ENCODE measurements at regions not wholly inside any gene's neighbourhood (a gene's known extent, or its start where the extent isn't known, plus 50 kb on each side); places are given as distances from the start of the nearest gene placed in this dataset.

DNA sequence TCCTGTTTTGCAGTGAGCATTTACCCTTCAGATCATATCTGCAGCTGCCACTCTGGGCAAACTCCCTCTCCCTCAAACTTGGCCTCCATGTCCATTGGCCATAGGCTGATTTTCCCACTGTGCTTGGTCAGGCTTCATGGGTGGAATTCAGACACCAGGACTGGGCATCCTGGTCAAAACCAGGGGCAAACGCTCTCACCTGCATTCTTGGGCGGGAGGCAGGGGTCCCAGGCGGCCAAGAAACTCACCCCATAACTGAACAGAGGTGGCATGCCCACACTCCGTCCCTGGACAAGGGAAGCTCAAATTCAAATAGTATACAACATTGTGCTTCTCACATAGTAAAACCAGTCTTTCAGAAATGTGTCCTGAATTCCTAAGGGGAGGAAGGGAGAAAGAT lies 81.1 kb upstream of the ZNF648 start:
- TF ChIP-seq ZFX (IDR thresholded peaks at IDR 0.05), result no peak
- TF ChIP-seq, protein P1, sequence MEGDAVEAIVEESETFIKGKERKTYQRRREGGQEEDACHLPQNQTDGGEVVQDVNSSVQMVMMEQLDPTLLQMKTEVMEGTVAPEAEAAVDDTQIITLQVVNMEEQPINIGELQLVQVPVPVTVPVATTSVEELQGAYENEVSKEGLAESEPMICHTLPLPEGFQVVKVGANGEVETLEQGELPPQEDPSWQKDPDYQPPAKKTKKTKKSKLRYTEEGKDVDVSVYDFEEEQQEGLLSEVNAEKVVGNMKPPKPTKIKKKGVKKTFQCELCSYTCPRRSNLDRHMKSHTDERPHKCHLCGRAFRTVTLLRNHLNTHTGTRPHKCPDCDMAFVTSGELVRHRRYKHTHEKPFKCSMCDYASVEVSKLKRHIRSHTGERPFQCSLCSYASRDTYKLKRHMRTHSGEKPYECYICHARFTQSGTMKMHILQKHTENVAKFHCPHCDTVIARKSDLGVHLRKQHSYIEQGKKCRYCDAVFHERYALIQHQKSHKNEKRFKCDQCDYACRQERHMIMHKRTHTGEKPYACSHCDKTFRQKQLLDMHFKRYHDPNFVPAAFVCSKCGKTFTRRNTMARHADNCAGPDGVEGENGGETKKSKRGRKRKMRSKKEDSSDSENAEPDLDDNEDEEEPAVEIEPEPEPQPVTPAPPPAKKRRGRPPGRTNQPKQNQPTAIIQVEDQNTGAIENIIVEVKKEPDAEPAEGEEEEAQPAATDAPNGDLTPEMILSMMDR (conservative IDR thresholded peaks at IDR 0.05), result no peak
- H3K27ac ChIP-seq, result no peak overlapping the region

DNA sequence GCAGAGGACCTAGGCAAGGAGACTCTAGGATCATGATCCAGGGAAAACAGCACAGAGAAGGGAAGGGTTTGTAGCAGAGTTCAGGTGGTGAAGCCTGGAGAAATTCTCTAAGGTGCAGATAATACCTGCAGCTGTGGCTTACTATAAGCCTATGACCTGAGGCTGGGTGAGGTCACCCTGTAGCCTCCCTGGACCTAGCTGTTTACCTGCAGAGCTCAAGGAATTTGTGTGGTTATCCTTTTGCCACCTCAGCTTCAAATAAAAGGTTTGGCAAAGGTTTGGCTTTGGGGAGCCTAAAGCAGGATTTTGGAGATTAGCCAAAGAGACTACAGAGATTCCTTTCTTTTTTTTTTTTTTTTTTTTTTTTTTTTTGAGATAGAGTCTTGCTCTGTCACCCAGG lies 79.5 kb upstream of the ZNF648 start:
- TF ChIP-seq, protein P1 (conservative IDR thresholded peaks at IDR 0.05), result no peak
- no peak for TF ChIP-seq ZFX (IDR thresholded peaks at IDR 0.05)
- H3K27ac ChIP-seq, result no peak overlapping the region

DNA sequence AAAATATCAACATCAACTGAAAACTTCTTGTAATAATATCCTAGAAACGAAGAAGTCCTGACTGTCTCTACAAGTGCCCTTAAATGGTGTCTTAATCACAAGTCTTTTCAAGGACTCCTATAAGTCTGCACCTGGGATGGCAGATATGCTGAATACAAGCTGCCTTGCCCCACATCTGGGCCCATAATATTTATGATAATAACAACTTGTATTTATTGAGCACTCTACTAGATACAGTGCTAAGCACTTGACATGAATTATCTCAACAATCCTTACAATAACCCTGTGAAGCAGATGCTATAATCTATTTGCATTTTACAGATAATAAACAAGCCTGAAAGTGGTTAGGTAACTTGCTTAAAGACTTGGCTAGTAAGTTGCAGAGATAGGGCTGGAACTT lies 78.0 kb upstream of the ZNF648 start:
- no peak overlapping the region for H3K27ac ChIP-seq
- no peak for TF ChIP-seq ZFX (IDR thresholded peaks at IDR 0.05)
- TF ChIP-seq, protein P1 (conservative IDR thresholded peaks at IDR 0.05), result no peak

DNA sequence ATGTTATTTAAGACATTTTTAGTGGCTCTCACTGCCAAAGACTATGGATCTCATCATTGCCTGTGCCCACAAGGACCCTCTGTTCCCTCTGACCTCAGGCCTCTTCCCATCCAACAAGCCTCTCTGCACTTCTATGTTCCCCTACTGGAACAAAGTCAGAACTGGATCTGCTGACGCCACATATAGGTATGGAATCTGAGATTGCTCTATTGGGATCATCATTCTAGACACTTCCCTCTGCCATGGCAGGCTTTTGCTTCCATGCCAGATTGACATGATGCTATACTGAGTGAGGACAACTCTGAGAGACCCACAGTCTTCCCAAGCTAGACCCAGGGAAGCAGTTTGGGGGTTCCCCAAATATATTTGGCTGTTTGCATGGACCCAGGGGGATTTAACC lies 76.0 kb upstream of the ZNF648 start:
- TF ChIP-seq ZFX (IDR thresholded peaks at IDR 0.05), result no peak
- TF ChIP-seq, protein P1 (conservative IDR thresholded peaks at IDR 0.05), result no peak
- H3K27ac ChIP-seq, result no peak overlapping the region

DNA sequence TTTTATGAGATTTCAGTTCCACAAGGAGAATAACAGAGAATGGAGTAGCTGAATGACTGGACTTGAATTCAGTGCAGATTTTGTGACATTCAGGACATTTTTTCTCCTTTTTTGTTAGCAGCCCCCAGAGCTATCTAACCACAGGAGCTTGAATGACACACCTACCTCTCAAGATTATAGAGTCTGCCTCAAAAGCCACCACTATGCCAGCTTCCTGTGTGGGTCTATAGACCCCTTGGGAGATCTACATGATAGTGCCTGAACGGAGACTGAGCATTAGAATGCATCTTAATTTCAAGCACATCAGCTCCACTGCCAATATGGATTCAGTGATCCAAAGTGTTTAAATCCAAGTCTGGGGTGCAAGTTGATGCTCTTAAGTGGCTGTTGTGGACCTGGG lies 74.4 kb upstream of the ZNF648 start:
- no peak overlapping the region for H3K27ac ChIP-seq
- TF ChIP-seq, protein P1 (conservative IDR thresholded peaks at IDR 0.05), result no peak
- no peak for TF ChIP-seq ZFX (IDR thresholded peaks at IDR 0.05)

DNA sequence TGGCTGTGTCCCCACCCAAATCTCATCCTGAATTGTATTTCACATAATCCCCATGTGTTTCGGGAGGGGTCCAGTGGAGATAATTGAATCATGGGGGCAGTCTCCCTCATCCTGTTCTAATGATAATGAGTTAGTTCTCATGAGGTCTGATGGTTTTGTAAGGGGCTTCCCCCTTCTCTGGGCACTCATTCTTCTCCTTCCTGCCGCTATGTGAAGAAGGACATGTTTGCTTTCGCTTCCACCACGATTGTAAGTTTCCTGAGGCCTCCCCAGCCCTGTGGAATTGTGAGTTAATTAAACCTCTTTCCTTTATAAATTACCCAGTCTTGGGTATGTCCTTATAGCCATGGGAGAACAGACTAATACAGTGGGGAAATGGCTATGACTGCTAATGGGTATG lies 72.7 kb upstream of the ZNF648 start:
- TF ChIP-seq, protein P1 (conservative IDR thresholded peaks at IDR 0.05), result no peak
- TF ChIP-seq ZFX (IDR thresholded peaks at IDR 0.05), result no peak

DNA sequence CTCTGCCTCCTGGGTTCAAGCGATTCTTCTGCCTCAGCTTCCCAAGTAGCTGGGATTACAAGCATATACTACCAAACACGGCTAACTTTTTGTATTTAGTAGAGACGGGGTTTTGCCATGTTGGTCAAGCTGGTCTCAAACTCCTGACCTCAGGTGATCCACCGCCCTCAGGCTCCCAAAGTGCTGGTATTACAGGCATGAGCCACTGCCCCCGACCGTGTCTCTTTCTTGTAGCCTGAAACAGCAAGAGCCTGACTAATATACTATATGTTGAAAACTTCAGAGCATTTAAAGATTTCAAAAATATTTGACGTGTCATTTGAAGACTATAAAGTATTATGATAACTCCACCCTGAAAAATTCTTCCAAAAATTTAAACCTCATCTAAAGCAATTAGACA lies 71.7 kb upstream of the ZNF648 start:
- no peak overlapping the region for H3K27ac ChIP-seq
- no peak for TF ChIP-seq ZFX (IDR thresholded peaks at IDR 0.05)
- TF ChIP-seq, protein P1 (conservative IDR thresholded peaks at IDR 0.05), result no peak

More for the DNA sequence above, 72.7 kb upstream of the ZNF648 start:
- no peak overlapping the region for H3K27ac ChIP-seq
